ENCODE measurements at regions not wholly inside any gene's neighbourhood (a gene's known extent, or its start where the extent isn't known, plus 50 kb on each side); places are given as distances from the start of the nearest gene placed in this dataset.

DNA sequence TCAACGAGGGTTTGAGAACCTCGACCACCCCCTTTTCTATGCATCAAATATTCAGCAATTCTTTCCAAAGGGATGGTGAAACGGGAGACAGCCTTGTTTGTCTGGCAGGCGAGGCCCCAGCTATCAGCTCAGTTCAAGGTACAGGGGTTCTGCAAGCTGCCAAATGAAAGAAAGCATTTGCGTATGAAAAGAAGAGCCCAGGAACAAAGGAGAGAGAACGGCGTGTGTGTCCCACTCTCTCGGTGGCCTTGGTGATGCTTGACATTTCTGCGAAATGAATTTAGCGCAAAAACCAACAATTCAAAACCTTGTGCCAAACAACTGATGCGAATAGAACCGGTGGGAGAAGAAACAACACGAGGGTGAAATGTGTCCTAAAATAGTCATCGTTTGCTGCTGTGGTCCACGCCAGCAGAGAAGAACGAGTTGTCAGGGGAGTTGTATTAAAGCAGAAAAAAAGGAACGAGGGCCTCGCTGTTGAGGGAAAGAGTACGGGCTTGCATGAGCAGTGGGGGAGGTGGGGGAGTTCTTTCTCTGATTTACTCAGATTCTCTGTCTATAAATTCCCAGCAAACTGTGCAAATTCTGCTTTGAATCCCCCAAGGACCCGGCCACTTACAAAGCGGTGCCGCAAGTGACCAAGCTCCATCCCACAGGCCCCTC lies 97.7 kb downstream of the TMEM130 start:
- TF ChIP-seq POLR2A (IDR thresholded peaks at IDR 0.05) (no peak), POLR2AphosphoS5 (IDR thresholded peaks at IDR 0.05) (no peak)
- TF ChIP-seq, protein P1, sequence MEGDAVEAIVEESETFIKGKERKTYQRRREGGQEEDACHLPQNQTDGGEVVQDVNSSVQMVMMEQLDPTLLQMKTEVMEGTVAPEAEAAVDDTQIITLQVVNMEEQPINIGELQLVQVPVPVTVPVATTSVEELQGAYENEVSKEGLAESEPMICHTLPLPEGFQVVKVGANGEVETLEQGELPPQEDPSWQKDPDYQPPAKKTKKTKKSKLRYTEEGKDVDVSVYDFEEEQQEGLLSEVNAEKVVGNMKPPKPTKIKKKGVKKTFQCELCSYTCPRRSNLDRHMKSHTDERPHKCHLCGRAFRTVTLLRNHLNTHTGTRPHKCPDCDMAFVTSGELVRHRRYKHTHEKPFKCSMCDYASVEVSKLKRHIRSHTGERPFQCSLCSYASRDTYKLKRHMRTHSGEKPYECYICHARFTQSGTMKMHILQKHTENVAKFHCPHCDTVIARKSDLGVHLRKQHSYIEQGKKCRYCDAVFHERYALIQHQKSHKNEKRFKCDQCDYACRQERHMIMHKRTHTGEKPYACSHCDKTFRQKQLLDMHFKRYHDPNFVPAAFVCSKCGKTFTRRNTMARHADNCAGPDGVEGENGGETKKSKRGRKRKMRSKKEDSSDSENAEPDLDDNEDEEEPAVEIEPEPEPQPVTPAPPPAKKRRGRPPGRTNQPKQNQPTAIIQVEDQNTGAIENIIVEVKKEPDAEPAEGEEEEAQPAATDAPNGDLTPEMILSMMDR (IDR thresholded peaks at IDR 0.05): no peak
